D721Med (cell line): ENCODE measurements at regions not wholly inside any gene's neighbourhood (a gene's known extent, or its start where the extent isn't known, plus 50 kb on each side); places are given as distances from the start of the nearest gene placed in this dataset.

Experiments
- DNase-seq: peaks from one replicate; pipeline ENCODE4 v3.0.0; 2011; ENCODE audit warnings: low spot score; ENCODE audit not compliant: insufficient read length
- FAIRE-seq: peaks from 2 replicates; lab custom pipeline; 2011; peaks lifted over from hg19 to GRCh38; lab: Jason Lieb, UNC
- CTCF ChIP-seq: IDR thresholded peaks from 2 replicates; pipeline ENCODE4 v1.5.1; 2012; ENCODE audit warnings: mild to moderate bottlenecking, control low read depth; ENCODE audit not compliant: insufficient read depth; ENCODE audit errors: missing control alignments

- DNase-seq (no peak), FAIRE-seq (no peak)
- TF ChIP-seq CTCF, result no peak
Observed at GRCh38 chr17:33832262-33832661, 422.8 kb upstream of the CCL2 start.

DNA sequence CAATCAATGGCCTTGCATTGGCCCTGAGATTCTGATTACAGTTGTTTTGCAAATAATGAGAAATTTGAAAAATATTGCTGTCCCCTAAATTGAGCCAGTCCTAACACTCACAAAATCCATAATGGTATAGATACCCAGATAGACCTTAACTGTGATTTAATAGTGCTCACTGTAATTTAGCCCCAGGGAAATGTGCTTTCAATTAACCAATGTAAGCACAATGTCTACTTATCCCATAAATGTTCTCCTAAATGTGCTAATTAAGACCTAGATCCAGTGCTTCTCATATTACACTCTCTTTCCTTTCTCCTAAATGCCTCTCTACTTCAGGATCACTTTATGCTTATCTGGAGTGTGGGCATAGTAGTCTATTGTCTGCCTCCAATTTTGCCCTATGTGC, 417.8 kb upstream of the CCL2 start:
- DNase-seq, result no peak
- TF ChIP-seq CTCF, result no peak
- no peak for FAIRE-seq

DNA sequence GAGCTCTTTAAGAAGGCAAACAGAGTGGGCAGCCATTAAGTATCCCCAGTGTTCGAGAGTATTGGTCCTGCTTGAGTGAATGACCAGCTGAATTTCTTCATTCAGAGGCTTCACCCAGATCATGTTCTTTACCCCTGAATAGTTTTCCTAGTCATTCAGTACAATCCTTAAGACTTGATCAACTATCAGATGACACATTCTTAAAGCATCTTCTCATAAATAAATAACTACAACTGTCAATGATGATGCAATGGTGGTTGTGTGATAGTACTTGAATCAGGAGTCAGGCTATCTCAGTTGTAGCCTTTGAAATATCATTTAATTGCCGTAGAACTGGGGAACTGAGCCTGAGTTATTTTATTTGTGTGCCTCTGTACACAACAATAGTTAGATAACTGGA, 416.8 kb upstream of the CCL2 start:
- FAIRE-seq, result no peak
- no peak for DNase-seq
- no peak for TF ChIP-seq CTCF

- DNase-seq, result no peak
- TF ChIP-seq CTCF, result no peak
- FAIRE-seq, result no peak
Observed at GRCh38 chr17:33847900-33848299, 407.2 kb upstream of the CCL2 start.

GRCh38 chr17:33848433-33848832, 406.7 kb upstream of the CCL2 start:
- FAIRE-seq, result no peak
- no peak for TF ChIP-seq CTCF

GRCh38 chr17:33854596-33854995, 400.5 kb upstream of the CCL2 start:
- no peak for TF ChIP-seq CTCF
- DNase-seq, result no peak
- no peak for FAIRE-seq

More at GRCh38 chr17:33848433-33848832, 406.7 kb upstream of the CCL2 start:
- no peak for DNase-seq

DNA sequence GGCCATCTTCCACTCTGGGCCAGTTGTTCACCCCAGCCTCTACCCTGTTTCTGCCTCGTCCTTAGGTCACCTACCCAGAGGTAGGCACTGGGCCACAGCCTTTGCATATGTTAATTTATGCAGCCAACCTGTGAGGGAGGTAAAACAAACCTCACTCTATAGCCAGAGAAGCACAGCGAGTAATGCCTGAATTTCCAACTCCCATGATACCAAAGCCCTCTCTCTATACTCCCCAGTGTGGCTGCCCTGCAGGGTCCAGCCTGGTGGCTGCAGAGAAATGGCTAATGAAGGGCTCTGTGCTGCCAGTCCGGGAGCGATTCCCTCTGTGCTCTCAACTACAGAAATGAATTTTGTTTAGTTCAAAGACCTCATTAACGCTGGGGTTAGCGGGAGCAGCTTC, 397.0 kb upstream of the CCL2 start:
- DNase-seq, result no peak
- no peak for FAIRE-seq
- no peak for TF ChIP-seq CTCF
